ENCODE measurements at regions not wholly inside any gene's neighbourhood (a gene's known extent, or its start where the extent isn't known, plus 50 kb on each side); places are given as distances from the start of the nearest gene placed in this dataset.

DNA sequence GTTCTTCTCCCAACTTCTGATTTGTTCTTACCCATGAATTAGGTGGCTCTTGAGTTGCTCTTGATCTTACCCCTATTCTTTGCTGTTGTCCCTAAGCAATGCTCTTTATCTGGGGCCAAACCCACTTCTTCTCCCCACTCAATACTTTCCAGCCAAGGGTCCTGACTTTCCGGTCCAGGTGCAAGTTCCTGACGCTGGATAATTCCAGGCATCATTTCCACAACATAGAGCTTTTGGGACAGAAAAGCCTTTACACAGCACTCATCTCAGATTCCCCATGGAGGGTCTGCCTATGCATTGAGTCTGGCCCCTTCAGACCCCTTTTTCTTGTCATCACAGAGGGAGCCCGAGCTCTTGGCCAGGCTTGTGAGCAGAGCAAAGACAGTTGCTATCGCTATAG is 85.4 kb upstream of the BOC start:
- DNase-seq (ENCODE audit: low read depth, low spot score), result no peak
- ChIA-PET CTCF (interaction anchor here (4.0 kb wide), 1 partner anchor 11 kb away, joined by 22 read pairs; no protein-coding TSS in a partner anchor), POLR2A (no interaction called here)
- no peak overlapping the region for H3K4me3 ChIP-seq (ENCODE audit: low read depth, low read length)
- TF ChIP-seq, protein P1, sequence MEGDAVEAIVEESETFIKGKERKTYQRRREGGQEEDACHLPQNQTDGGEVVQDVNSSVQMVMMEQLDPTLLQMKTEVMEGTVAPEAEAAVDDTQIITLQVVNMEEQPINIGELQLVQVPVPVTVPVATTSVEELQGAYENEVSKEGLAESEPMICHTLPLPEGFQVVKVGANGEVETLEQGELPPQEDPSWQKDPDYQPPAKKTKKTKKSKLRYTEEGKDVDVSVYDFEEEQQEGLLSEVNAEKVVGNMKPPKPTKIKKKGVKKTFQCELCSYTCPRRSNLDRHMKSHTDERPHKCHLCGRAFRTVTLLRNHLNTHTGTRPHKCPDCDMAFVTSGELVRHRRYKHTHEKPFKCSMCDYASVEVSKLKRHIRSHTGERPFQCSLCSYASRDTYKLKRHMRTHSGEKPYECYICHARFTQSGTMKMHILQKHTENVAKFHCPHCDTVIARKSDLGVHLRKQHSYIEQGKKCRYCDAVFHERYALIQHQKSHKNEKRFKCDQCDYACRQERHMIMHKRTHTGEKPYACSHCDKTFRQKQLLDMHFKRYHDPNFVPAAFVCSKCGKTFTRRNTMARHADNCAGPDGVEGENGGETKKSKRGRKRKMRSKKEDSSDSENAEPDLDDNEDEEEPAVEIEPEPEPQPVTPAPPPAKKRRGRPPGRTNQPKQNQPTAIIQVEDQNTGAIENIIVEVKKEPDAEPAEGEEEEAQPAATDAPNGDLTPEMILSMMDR (IDR thresholded peaks at IDR 0.05; ENCODE audit: insufficient read depth, low read length, missing control alignments), result no peak

DNA sequence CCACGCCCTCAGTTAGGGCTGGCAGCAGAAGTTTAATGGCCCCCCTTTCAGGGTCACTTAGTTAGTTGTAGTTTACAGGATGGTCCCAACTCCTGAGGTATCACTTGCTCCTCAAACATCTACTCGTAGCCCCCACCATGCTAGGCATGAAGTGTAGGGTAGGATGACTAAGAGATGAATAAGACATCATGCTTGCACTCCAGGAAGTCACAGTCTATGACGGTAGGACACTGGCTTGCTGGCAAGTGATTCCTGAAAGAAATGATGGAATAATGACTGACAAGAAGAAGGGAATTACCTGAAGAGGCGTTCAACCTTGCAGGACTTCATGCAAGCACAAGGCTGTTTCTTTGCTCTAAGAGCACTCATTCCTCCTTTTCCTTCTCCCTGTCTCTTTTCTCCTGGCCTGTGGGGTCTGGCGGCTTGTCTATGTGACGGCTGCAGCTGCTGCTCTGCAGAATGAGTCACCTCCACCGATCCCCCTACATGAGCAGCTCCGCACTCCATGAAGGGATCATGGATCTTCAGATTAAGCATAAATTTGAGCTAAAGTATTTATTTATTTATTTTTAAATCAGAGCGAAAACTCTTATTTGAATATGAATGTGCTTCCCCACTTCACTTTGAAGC is 82.9 kb upstream of the BOC start:
- ChIA-PET CTCF (interaction anchor here (0.9 to 2.0 kb wide), 3 partner anchors 9 to 41 kb away, joined by 3 to 6 read pairs (median 3); no protein-coding TSS in a partner anchor), POLR2A (interaction anchor here (1.0 kb wide), 1 partner anchor 38 kb away, joined by 4 read pairs; no protein-coding TSS in a partner anchor)
- TF ChIP-seq, protein P1 (IDR thresholded peaks at IDR 0.05; ENCODE audit: insufficient read depth, low read length, missing control alignments), result no peak
- DNase-seq (ENCODE audit: low read depth, low spot score), result no peak
- H3K4me3 ChIP-seq (ENCODE audit: low read depth, low read length), result no peak overlapping the region

DNA sequence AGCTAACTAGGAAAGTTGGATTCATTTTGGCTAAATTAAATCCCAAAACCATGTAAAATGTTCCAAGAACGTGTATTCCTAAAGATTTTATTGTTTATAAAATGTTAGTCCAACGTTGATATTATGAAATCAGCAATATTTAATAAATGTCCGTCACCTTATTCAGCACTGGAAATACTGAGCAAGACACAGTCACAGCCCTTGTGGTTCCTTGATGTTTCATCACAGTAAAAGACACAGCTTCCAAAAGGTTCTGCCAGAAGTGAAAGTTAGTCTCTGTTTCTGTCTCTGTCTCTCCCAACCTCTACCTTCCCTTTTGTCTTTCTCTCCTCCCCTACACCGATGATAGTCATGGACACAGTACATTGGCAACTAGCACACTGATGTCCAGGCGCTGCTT is 82.2 kb upstream of the BOC start:
- ChIA-PET CTCF (interaction anchor here (0.9 to 2.0 kb wide), 2 partner anchors 9 to 14 kb away, joined by 3 to 6 read pairs; no protein-coding TSS in a partner anchor), POLR2A (no interaction called here)
- TF ChIP-seq, protein P1 (IDR thresholded peaks at IDR 0.05; ENCODE audit: insufficient read depth, low read length, missing control alignments), result no peak
- DNase-seq (ENCODE audit: low read depth, low spot score), result no peak
- no peak overlapping the region for H3K4me3 ChIP-seq (ENCODE audit: low read depth, low read length)

DNA sequence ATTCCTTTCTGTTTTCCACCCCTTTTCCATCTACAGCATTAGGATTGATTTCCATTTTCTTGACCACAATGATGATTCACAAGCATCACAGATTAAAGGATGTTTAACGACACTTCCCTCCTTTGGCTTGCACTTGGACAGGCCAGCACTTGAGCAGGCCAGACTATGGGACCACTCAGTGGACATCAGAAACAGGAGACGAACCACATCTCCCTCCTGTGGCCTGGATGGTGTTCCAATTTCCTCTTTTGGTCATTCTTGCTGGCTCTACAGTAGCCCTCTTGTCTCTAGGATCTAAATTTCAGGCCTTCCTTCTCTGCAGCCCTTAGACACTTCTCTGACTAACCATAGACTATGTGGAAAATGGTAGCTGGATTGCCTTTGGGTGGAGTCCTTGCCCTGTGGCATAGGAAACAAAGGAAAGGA is 78.8 kb upstream of the BOC start:
- POLR2A ChIA-PET, result interaction anchor here (0.8 kb wide), 1 partner anchor 78 kb away, joined by 3 read pairs; no protein-coding TSS in a partner anchor
- no peak for DNase-seq (ENCODE audit: low read depth, low spot score)
- CTCF ChIA-PET, result interaction anchor here (0.7 to 6.0 kb wide), 5 partner anchors 78 to 155 kb away, joined by 3 to 121 read pairs (median 5); no protein-coding TSS in a partner anchor
- TF ChIP-seq, protein P1 (IDR thresholded peaks at IDR 0.05; ENCODE audit: insufficient read depth, low read length, missing control alignments), result no peak
- no peak overlapping the region for H3K4me3 ChIP-seq (ENCODE audit: low read depth, low read length)

DNA sequence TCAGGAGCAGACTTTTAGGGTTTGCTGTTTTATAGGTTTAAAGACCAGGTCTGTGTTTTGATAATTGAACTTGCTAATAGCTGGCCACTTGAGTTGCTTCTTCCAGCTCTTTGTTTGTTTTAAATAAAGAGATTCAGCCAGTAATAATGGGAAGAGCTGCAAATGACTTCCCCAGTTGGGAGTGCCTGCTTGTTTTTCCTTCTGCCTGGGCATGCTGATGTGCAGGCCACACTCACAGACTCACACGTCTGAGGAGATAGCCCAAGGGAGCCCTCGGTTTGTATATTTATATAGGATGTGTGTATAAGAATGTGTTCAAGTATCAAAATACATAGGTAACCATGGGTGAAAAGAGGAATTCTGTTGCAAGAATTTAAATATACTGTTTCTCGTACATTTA is 78.2 kb upstream of the BOC start:
- ChIA-PET CTCF (interaction anchor here (0.7 to 6.0 kb wide), 5 partner anchors 79 to 155 kb away, joined by 3 to 121 read pairs (median 5); no protein-coding TSS in a partner anchor), POLR2A (interaction anchor here (0.8 kb wide), 1 partner anchor 78 kb away, joined by 3 read pairs; no protein-coding TSS in a partner anchor)
- DNase-seq (ENCODE audit: low read depth, low spot score), result no peak

DNA sequence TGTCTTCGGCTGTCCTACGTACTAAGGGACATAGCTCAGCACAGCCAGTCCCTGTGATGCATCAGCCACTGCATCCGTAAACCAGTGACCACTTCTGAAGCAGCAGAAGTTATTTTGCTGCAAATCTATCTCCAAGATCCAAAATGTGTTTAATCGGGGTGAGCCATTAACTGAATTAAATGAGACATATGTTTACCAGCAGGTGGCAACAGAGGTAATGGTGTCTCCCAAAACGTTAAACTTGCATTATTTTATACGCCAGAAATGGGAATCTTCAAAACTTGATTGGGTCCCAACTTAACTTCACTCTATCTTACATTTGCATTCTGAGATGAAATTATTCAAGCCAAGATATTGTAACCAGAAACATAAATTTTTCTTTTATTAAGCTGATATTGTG is 75.3 kb upstream of the BOC start:
- DNase-seq (ENCODE audit: low read depth, low spot score), result no peak
- CTCF ChIA-PET, result interaction anchor here (0.7 to 6.0 kb wide), 26 partner anchors 8 to 441 kb away, joined by 3 to 121 read pairs (median 6); no protein-coding TSS in a partner anchor
- POLR2A ChIA-PET, result no interaction called here
- TF ChIP-seq, protein P1 (IDR thresholded peaks at IDR 0.05; ENCODE audit: insufficient read depth, low read length, missing control alignments), result peak; percentile 30
- no peak overlapping the region for H3K4me3 ChIP-seq (ENCODE audit: low read depth, low read length)

More for the DNA sequence above, 78.2 kb upstream of the BOC start:
- TF ChIP-seq, protein P1 (IDR thresholded peaks at IDR 0.05; ENCODE audit: insufficient read depth, low read length, missing control alignments), result no peak
- H3K4me3 ChIP-seq (ENCODE audit: low read depth, low read length), result no peak overlapping the region

Measured in AG04449 (cell line).